ENCODE measurements at regions not wholly inside any gene's neighbourhood (a gene's known extent, or its start where the extent isn't known, plus 50 kb on each side); places are given as distances from the start of the nearest gene placed in this dataset.

DNA sequence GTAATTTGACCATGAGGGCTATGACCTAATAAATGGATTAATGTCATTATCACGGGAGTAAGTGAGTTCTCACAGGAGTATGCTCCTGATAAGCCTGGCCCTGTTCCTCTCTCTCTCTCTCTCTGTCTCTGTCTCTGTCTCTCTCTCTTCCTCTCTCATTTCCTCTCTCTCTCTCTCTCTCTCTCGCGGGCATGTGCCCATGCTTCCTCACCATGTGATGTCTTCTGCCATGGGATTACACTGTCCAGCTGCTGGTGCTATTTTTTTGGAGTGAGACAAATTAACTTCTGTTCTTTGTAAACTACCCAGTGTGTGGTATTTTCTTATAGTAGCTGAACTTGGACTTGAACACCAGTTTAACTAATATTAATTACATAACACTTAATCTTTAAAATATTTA, 374.3 kb upstream of the GJE1 start:
- TF ChIP-seq ZFP30 (CRISPR knock-in tag; IDR thresholded peaks at IDR 0.05; ENCODE audit: borderline replicate concordance) (no peak), ZNF324 (CRISPR knock-in tag; IDR thresholded peaks at IDR 0.05) (no peak), RAD21 (CRISPR knock-in tag; conservative IDR thresholded peaks at IDR 0.05 in 1 of 2, IDR thresholded peaks at IDR 0.05 in 1 of 2) (no peak), ELF1 (tag; IDR thresholded peaks at IDR 0.05) (no peak), POLR2G (IDR thresholded peaks at IDR 0.05; ENCODE audit: low read depth, low read length) (no peak), CC2D1A (IDR thresholded peaks at IDR 0.05) (no peak), ZNF24 (IDR thresholded peaks at IDR 0.05) (no peak), HLTF (IDR thresholded peaks at IDR 0.05) (no peak), ZNF41 (CRISPR knock-in tag; conservative IDR thresholded peaks at IDR 0.05) (no peak), TCF7L2 (IDR thresholded peaks at IDR 0.05; ENCODE audit: low read depth, low read length) (no peak), EP400 (IDR thresholded peaks at IDR 0.05) (no peak), EWSR1 (IDR thresholded peaks at IDR 0.05; ENCODE audit: borderline replicate concordance, low read depth, partially characterized antibody) (no peak)
- TF ChIP-seq, protein P1, sequence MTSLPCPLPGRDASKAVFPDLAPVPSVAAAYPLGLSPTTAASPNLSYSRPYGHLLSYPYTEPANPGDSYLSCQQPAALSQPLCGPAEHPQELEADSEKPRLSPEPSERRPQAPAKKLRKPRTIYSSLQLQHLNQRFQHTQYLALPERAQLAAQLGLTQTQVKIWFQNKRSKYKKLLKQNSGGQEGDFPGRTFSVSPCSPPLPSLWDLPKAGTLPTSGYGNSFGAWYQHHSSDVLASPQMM (CRISPR knock-in tag; IDR thresholded peaks at IDR 0.05): no peak
- TF ChIP-seq, protein P2, sequence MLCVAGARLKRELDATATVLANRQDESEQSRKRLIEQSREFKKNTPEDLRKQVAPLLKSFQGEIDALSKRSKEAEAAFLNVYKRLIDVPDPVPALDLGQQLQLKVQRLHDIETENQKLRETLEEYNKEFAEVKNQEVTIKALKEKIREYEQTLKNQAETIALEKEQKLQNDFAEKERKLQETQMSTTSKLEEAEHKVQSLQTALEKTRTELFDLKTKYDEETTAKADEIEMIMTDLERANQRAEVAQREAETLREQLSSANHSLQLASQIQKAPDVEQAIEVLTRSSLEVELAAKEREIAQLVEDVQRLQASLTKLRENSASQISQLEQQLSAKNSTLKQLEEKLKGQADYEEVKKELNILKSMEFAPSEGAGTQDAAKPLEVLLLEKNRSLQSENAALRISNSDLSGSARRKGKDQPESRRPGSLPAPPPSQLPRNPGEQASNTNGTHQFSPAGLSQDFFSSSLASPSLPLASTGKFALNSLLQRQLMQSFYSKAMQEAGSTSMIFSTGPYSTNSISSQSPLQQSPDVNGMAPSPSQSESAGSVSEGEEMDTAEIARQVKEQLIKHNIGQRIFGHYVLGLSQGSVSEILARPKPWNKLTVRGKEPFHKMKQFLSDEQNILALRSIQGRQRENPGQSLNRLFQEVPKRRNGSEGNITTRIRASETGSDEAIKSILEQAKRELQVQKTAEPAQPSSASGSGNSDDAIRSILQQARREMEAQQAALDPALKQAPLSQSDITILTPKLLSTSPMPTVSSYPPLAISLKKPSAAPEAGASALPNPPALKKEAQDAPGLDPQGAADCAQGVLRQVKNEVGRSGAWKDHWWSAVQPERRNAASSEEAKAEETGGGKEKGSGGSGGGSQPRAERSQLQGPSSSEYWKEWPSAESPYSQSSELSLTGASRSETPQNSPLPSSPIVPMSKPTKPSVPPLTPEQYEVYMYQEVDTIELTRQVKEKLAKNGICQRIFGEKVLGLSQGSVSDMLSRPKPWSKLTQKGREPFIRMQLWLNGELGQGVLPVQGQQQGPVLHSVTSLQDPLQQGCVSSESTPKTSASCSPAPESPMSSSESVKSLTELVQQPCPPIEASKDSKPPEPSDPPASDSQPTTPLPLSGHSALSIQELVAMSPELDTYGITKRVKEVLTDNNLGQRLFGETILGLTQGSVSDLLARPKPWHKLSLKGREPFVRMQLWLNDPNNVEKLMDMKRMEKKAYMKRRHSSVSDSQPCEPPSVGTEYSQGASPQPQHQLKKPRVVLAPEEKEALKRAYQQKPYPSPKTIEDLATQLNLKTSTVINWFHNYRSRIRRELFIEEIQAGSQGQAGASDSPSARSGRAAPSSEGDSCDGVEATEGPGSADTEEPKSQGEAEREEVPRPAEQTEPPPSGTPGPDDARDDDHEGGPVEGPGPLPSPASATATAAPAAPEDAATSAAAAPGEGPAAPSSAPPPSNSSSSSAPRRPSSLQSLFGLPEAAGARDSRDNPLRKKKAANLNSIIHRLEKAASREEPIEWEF (CRISPR knock-in tag; IDR thresholded peaks at IDR 0.05): no peak
- no TSS peak for BruUV-seq (replicated peaks)
- POLR2A ChIA-PET: no interaction called here
- no peaks in the 10 kb centered on the region for H3K4me1 ChIP-seq (replicated peaks in 1 of 2; ENCODE audit: control insufficient read depth in 2 of 2, insufficient read depth in 2 of 2, low read length in 2 of 2)
- DNase-seq (ENCODE audit: extremely low read depth in 1 of 4, low spot score in 3 of 4): no peak
- in situ Hi-C loops (cut with MboI) (no loop called here), intact Hi-C loops (cut with micrococcal nuclease) (no loop called here)
- no peaks in the 10 kb centered on the region for H3K36me3 ChIP-seq (ENCODE audit: control insufficient read depth, insufficient read depth, low read length)
- H4K20me1 ChIP-seq (replicated peaks; ENCODE audit: control insufficient read depth, insufficient read depth, low read length): no peaks in the 10 kb centered on the region
- H3K9ac ChIP-seq (ENCODE audit: insufficient read depth in 1 of 2, low read depth in 2 of 2, low read length in 2 of 2): no peak overlapping the region
- CTCF ChIA-PET (ENCODE audit: low intra/inter-chr PET ratio): no interaction called here
- no peak overlapping the region for H3K27ac ChIP-seq (ENCODE audit: extremely low read depth, low read depth, low read length)
- H3K27me3 ChIP-seq (ENCODE audit: control insufficient read depth in 2 of 2, insufficient read depth in 2 of 2, low read length in 2 of 2): no peaks in the 10 kb centered on the region
- FAIRE-seq: no peak
- H2AFZ ChIP-seq (ENCODE audit: low read depth, low read length): no peak overlapping the region
- H3K9me1 ChIP-seq (ENCODE audit: control insufficient read depth, insufficient read depth, low read length): no peaks in the 10 kb centered on the region
- no peaks in the 10 kb centered on the region for H3K9me3 ChIP-seq (replicated peaks; ENCODE audit: control insufficient read depth, insufficient read depth, low read depth, low read length)
- H3K4me2 ChIP-seq (ENCODE audit: insufficient read depth, low read length): no peak overlapping the region
- WGBS (ENCODE audit: insufficient coverage, low coverage, missing lambda C conversion rate): 0% methylated on average over 3 of the region's 3 CpGs
- H3K4me3 ChIP-seq: no peak overlapping the region
- H3K79me2 ChIP-seq (ENCODE audit: control insufficient read depth, insufficient read depth, low read length): no peaks in the 10 kb centered on the region
- no peak for ATAC-seq

Measured in K562 (cell line).